Stimulated activated naive CD8-positive, alpha-beta T cell treated with anti-CD3 and anti-CD28 coated beads, Interleukin-15, amount 100 ng/mL, for 72 hours (primary cell): ENCODE measurements at regions not wholly inside any gene's neighbourhood (a gene's known extent, or its start where the extent isn't known, plus 50 kb on each side); places are given as distances from the start of the nearest gene placed in this dataset.
"Not testable (repeated sequence)": the region's sequence is repeated elsewhere in the genome, so short reads cannot be mapped to it uniquely, and the experiment has no call there.

Source experiments
- ATAC-seq: fragments of 150-1000 bp; cut with Tn5 transposase; 2 replicates; pipeline ENCODE4 v1.10.0; 2021; ENCODE audit warnings: mild to moderate bottlenecking, moderate library complexity
- DNase-seq, 2 donors: peaks; one replicate each; pipeline ENCODE4 v3.0.0; 2021 to 2022
- H3K27ac Mint-ChIP-seq, 2 donors: one replicate each; pipeline ENCODE4 v1.8.0; 2022; ENCODE audit warnings: mild to moderate bottlenecking in 2 of 2, mixed read lengths in 2 of 2, moderate library complexity in 2 of 2
- H3K27me3 Mint-ChIP-seq: one replicate; pipeline ENCODE4 v1.8.0; 2022; ENCODE audit warnings: mixed read lengths
- H3K4me1 Mint-ChIP-seq: one replicate; pipeline ENCODE4 v1.8.0; 2022; ENCODE audit warnings: mild to moderate bottlenecking, mixed read lengths
- H3K4me3 Mint-ChIP-seq, 2 donors: one replicate each; pipeline ENCODE4 v1.8.0; 2022; ENCODE audit warnings: mild to moderate bottlenecking in 2 of 2, mixed read lengths in 2 of 2, moderate library complexity in 1 of 2
- H3K9me3 Mint-ChIP-seq, 2 donors: one replicate each; pipeline ENCODE4 v1.8.0; 2022; ENCODE audit warnings: mixed read lengths in 2 of 2

DNA sequence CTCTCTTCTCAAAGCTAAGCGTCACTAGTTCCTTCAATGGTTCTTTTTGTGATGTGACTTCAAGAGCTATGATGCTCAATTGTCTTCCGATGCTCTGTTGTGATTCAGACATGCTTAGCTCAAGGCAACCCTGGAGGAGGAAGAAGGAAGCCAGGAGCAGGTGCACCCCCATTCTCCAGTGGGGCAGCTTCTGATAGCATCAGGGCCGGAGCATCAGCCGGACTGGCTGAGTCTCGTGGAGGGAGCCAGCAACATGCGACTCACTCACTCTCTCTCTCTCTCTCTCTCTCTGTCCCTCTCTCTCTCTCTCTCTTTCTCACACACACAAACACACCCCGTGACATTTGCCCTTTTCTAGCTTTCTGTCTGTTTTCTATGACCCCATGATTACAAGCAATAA, 140.2 kb downstream of the HSD17B3 start:
- H3K27me3 Mint-ChIP-seq: peaks cover 46% of the 10 kb centered on the region
- H3K4me1 Mint-ChIP-seq: peaks cover 29% of the 10 kb centered on the region
- no peak overlapping the region for H3K4me3 Mint-ChIP-seq
- DNase-seq: no peak
- no peak for ATAC-seq
- H3K9me3 Mint-ChIP-seq: no peaks in the 10 kb centered on the region
- H3K27ac Mint-ChIP-seq: no peak overlapping the region

DNA sequence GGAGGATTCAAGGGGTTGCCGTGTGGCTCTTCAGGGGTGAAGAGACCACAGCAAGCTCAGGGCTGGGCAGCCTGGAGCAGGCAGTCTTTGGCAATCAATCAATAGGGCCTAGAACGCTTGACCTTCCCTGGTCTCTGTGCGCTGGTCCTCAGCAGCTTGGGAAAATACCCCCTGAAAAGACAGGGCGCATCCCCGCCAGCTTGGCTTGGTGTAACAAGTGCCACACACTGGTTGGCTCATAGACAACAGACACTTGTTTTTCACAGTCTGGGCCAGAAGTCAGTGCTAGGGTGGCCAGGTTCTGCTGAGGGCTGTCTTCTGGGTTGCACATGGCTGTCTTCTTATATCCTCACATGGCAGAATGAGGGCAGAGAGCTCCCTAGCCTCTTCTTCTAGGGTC, 141.1 kb downstream of the HSD17B3 start:
- no peak overlapping the region for H3K4me3 Mint-ChIP-seq
- no peak for ATAC-seq

DNA sequence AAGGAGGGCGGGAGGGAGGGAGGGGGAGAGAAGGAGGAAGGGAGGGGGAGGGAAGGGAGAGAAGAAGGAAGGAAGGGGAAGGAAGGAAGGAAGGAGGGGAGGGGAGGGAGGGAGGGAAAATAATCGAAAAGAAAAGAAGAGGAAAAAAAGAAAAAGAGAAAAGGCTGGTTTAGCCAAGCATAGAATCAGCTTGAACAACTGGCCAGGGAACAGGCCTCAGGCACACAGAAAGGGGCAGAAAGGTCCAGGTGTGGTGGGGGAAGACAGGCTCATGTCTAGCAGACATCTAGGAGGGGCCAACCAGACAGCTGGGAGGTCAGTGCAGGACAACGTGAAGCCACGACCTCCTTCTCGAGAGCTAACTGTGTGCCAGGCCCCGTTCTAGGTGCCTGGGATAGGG, 141.8 kb downstream of the HSD17B3 start:
- H3K4me1 Mint-ChIP-seq: peaks cover 37% of the 10 kb centered on the region
- no peak for DNase-seq
- no peak overlapping the region for H3K4me3 Mint-ChIP-seq
- H3K9me3 Mint-ChIP-seq: no peaks in the 10 kb centered on the region
- H3K27me3 Mint-ChIP-seq: peaks cover 61% of the 10 kb centered on the region
- H3K27ac Mint-ChIP-seq: no peak overlapping the region
- ATAC-seq: no peak

More for the DNA sequence above, 141.1 kb downstream of the HSD17B3 start:
- no peak overlapping the region for H3K27ac Mint-ChIP-seq
- no peak for DNase-seq
- H3K27me3 Mint-ChIP-seq: peaks cover 55% of the 10 kb centered on the region
- H3K4me1 Mint-ChIP-seq: peaks cover 37% of the 10 kb centered on the region
- no peaks in the 10 kb centered on the region for H3K9me3 Mint-ChIP-seq

DNA sequence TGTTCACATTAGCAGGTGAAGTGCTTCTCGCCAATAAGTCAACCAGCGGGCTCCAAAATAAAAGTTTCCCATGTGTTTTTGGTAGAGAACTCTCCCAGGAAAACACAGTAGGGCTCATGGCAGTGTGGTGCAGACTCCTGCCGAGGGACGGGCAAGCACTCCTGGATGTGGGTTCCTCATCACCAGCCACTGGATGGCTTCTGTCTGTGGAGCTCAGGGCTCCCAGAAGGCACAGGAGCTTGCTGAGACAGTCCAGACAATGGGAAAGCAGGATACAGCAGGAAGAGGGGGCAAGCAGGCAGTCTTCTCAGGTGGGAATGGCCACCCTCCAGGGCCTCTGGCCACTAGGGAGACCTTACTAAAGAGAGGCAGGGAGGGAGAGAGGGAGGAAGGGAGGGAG, 142.4 kb downstream of the HSD17B3 start:
- DNase-seq (no peak), ATAC-seq (no peak)
- Mint-ChIP-seq H3K27ac (no peak overlapping the region), H3K4me1 (peaks cover 37% of the 10 kb centered on the region), H3K27me3 (peaks cover 61% of the 10 kb centered on the region), H3K9me3 (no peaks in the 10 kb centered on the region), H3K4me3 (no peak overlapping the region)

DNA sequence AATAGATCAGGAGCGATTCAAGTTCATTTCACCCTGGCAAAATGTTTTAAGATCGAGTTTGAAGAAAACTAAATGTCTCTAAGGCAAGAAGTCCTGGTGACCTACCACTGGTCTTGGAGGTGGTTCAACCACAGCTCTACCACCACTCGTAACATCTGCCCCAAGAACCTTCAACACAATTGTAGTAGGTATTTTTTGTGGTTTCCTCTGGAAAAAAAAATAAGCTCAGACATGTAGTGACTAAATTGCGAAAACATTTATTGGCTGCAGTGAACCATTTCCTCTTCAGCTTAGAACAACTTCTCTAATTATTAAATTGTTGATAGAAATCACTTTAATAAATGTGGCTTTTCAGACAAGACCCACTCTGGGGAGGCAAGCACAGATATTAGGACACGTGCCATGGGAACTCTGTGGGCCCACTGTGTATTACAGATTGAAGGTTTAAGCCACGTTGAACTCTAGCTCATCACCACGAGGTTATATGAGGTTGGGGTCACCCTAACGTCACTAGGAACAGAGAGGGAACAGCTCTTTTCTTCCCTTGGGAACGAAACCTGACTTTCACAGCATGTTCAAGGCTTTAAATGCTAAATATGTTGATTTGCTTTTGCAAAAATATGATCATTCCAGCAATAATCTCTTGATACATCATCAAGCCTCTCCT, 142.9 kb downstream of the HSD17B3 start:
- Mint-ChIP-seq H3K4me1 (peaks cover 37% of the 10 kb centered on the region), H3K9me3 (no peaks in the 10 kb centered on the region), H3K27me3 (peaks cover 64% of the 10 kb centered on the region), H3K27ac (peak overlapping the region in 1 of 2 donors; percentile 20), H3K4me3 (no peak overlapping the region)
- ATAC-seq (peak; percentile 61), DNase-seq (no peak)

DNA sequence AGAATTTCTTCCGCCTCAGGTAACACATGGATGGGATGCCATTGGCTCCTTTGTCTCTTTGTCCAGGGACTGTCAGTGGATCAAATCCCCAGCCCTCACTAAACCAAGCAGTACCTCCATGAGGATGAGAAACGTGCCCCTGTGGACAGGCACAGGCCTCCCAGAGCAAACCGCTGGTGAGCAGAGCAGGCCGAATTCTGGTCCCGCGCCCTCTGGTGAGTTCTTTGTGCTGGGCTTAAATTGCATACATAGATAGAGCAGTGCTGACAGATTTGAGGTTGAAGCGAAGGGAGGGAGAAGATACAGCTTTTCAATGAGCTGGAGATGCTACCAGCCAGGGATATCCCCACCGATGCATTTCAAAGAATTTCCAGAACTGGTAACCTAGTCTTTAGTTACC, 143.8 kb downstream of the HSD17B3 start:
- H3K9me3 Mint-ChIP-seq: no peaks in the 10 kb centered on the region

DNA sequence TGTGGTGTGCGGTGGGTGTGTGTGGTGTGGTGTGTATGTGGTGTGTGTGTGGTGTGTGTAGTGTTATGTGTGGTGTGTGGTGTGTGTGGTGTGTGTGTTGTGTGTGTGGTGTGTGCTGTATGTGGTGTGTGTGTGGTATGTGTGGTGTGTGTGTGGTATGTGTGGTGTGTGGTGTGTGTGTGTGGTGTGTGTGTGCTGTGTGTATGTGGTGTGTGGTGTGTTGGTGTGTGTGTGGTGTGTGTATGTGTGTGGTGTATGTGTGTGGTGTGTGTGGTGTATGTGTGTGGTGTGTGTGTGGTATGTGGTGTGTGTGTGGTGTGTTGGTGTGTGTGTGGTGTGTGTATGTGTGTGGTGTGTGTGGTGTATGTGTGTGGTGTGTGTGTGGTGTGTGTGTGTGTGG, 144.3 kb downstream of the HSD17B3 start:
- Mint-ChIP-seq H3K4me1 (peaks cover 42% of the 10 kb centered on the region), H3K27ac (no peak overlapping the region), H3K27me3 (peaks cover 67% of the 10 kb centered on the region), H3K9me3 (no peaks in the 10 kb centered on the region), H3K4me3 (no peak overlapping the region)
- ATAC-seq: no peak
- no peak for DNase-seq

More for the DNA sequence above, 143.8 kb downstream of the HSD17B3 start:
- DNase-seq (no peak), ATAC-seq (no peak)
- Mint-ChIP-seq H3K27me3 (peaks cover 67% of the 10 kb centered on the region), H3K4me1 (peaks cover 37% of the 10 kb centered on the region), H3K27ac (peak overlapping the region in 1 of 2 donors; percentile 83), H3K4me3 (no peak overlapping the region)

DNA sequence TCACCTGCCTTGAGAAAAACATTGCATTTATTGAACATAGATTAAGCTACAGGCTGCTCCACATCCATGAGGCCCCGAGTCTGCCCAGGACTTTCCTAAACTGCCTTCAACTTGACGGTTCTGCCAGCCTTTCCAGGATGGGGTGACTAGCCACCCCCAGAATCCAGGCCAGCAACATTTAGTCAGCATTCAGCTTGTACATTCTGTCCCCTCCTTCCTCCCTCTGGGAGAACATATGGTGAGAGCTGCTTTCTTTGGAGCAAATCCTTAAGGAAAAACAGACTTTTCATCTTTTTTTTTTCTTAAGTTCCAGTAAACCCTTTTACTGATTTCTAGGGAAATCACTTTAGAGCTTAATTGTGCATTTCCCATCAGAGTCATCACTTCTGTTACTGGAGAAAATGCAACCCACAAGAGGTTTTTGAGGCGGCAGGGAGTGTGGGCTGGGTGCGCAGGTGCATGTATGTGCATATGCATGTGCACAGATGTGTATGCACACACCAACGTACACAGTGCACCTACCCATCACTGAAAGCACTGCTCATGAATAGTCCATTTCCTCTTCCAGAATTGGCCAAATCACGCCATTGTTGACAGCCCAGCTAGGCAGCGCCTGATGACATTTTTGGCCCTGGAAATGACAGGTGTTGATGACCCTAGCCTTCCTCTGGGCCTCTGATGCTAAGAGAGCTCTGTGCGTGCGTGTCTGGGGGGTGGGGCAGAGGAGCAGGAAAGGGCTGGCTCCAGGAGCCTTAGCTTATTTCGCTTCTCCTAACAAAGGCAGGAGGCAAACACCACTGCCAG, 145.6 kb downstream of the HSD17B3 start:
- Mint-ChIP-seq H3K4me1 (peaks cover 50% of the 10 kb centered on the region), H3K9me3 (no peaks in the 10 kb centered on the region), H3K27me3 (peaks cover 54% of the 10 kb centered on the region), H3K4me3 (no peak overlapping the region), H3K27ac (no peak overlapping the region)
- ATAC-seq: no peak
- no peak for DNase-seq

DNA sequence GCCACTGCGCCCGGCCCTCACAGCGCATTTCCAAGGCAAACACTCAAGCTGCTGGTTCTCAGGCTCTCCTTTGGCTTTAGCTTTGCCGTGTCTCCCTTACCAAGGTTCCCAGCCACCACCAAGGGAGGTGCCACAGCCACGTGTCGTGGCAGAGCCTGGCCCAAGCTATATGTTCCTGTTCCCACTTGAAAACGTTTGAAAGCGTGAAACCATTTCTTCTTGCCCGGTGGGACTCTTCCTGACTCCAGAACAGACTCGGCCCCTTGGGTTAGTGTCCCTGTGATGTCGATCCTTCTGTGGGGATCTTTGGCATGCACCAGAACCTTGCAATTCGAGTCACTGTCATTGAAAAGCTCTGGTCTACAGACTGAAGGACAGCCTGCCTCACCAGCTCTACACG, 147.9 kb downstream of the HSD17B3 start:
- Mint-ChIP-seq H3K9me3 (no peaks in the 10 kb centered on the region), H3K27me3 (peaks cover 43% of the 10 kb centered on the region), H3K4me1 (peaks cover 62% of the 10 kb centered on the region), H3K27ac (no peak overlapping the region), H3K4me3 (no peak overlapping the region)
- ATAC-seq (no peak), DNase-seq (no peak)

DNA sequence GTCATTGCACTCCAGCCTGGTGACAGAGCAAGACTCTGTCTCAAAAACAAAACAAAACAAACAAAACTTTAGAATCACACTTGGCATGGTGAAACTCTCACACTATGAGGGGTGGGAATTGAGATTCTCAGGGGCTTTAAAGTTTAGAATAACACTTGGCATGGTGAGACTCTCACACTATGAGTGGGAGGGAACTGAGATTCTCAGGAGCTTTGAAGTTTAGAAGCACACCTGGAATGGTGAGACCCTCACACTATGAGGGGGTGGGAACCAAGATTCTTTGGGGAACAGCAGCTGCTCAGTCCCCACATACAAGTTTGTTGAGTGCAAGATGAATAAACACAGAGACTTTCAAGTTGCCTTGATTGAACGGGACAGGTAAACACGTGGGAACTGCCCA, 149.4 kb downstream of the HSD17B3 start:
- Mint-ChIP-seq H3K4me1 (peaks cover 47% of the 10 kb centered on the region), H3K9me3 (no peaks in the 10 kb centered on the region), H3K27me3 (peaks cover 38% of the 10 kb centered on the region), H3K27ac (no peak overlapping the region), H3K4me3 (no peak overlapping the region)
- DNase-seq: no peak
- no peak for ATAC-seq

DNA sequence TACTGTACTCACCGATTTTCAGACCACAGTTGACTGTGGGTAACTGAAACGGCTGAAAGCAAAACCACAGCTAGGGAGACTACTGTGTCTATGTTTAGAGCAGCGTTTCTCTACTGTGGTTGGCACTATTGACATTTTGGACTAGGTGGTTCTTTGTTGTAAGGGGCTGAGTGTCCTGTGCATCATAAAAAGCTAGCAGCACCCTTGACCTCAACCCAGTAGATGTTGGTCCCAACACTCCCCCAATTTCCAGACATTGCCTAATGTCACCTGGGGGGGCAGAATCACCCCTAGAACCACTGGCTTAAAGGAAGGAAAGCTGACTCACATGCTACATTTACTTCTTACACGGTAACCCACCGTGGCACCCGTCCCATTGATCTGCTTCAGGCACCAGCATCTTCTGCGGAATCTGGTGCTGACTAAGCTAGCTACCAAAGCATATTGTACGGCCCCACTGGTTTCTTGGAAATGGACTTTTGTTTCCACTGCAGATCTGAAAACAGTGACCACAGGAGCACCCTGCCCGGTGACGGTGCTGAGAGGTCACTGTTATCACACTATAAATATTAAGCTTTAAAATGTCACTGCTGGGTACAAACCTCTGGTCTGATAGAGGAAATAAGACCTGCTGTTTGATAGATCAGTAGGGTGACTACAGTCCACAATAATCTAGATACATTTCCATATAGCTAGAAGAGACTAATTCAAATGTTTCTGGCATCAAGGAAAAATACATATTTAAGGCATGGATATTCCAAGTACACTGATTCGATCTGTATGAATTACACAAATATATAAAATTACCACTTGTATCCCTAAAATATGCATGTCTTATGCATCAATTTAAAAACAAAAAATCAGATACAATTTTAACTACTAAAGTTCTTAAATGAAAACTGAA, 151.4 kb downstream of the HSD17B3 start:
- Mint-ChIP-seq H3K27me3 (peaks cover 36% of the 10 kb centered on the region), H3K4me1 (peaks cover 44% of the 10 kb centered on the region), H3K27ac (peak overlapping the region in 1 of 2 donors; percentile 74), H3K4me3 (peak overlapping the region; percentile 34 to 51), H3K9me3 (no peaks in the 10 kb centered on the region)
- ATAC-seq: peak; percentile 96
- peak; percentile 61 to 85 for DNase-seq

DNA sequence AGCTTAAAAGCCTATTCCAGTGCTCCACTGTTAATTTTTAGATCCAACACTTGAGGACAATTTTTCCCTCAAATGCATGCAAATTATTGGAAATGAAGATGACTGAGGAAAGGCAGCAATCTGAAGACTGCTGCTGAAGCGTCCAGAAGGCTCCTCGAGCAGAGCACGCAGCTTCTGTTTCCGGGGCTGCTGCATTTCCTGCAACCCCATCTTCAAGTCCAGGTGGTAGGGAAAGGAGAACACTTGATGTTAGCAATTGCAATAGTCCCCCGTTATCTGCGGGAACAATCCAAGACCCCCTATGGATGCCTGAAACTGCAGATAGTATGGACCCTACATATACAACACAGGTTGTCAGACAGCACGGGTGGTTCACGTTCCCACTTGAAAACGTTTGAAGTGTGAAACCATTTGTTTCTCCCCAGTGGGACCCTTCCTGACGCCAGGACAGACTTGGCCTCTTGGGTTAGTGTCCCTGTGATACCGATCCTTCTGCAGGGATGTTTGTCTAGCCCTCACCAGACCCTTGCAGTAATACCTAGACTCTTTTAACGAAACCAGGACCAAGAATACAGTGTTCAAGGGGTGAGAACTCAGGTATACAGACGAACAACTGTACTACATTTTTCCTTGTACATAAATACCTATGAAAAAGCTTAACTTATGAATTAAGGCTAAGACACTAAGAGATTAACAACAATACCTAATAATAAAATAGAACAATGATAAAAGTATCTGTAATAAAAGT, 152.3 kb downstream of the HSD17B3 start:
- peak in 1 of 2 donors; percentile 3 for DNase-seq
- ATAC-seq: peak; percentile 16
- peaks cover 44% of the 10 kb centered on the region for H3K4me1 Mint-ChIP-seq
- H3K4me3 Mint-ChIP-seq: peak overlapping the region; percentile 24 to 51
- no peaks in the 10 kb centered on the region for H3K9me3 Mint-ChIP-seq
- H3K27ac Mint-ChIP-seq: peak overlapping the region in 1 of 2 donors; percentile 40
- peaks cover 37% of the 10 kb centered on the region for H3K27me3 Mint-ChIP-seq

DNA sequence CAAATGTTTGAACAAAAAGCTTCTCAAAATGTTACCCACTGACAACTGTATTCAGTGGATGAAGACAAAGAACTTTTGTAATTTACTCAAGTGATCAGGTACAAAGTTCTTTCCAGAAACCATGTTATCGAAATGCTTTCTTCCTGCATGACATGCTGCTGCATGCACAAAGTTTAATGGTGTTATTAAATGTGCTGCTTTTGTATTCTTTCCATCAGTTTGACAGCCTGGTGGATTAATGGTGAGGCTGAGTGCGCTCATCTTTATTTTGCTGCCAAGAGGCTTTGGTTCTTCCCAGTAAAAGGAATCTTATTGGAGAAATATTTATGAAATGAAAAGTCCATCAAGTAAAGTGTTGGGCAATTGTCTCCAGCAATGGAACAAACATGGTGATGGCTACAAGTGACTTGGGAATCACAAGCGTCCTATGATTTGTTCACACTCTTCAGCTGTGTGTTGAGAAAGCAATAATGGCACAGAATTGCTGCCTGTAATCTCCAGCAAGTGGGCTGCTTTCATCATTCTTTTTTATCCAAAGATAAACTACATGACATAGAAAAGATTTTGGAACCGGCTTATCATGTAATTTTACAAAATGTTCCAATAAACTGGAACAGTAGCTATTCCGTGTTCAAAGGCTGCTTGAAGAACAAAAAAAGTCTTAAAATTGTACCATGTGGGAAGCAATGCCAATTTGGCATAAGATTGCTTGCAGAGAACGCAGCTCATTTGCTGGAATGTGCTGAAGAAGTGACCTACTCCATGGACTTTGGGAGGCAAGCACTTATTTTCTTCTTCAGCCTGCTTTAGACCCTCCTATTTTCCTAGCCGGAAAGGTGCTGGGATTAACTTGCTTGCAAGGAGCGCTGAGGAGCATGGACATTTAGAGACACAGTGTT, 153.1 kb downstream of the HSD17B3 start:
- no peaks in the 10 kb centered on the region for H3K9me3 Mint-ChIP-seq
- H3K4me3 Mint-ChIP-seq: no peak overlapping the region
- ATAC-seq (no peak), DNase-seq (no peak)
- H3K27me3 Mint-ChIP-seq: peaks cover 41% of the 10 kb centered on the region
- no peak overlapping the region for H3K27ac Mint-ChIP-seq
- H3K4me1 Mint-ChIP-seq: peaks cover 44% of the 10 kb centered on the region

DNA sequence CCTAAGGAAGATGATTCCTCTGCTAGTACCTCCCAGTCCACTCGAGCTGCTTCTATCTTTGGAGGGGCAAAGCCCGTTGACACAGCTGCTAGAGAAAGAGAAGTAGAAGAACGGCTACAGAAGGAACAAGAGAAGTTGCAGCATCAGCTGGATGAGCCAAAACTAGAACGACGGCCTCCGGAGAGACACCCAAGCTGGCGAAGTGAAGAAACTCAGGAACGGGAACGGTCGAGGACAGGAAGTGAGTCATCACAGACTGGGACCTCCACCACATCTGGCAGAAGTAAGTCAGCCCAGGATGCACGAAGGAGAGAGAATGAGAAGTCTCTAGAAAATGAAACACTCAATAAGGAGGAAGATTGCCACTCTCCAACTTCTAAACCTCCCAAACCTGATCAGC, 154.9 kb downstream of the HSD17B3 start:
- ATAC-seq, H3K27ac Mint-ChIP-seq, DNase-seq, H3K9me3 Mint-ChIP-seq: not testable (repeated sequence)
- Mint-ChIP-seq H3K4me1 (peaks cover 33% of the 10 kb centered on the region), H3K27me3 (peaks cover 40% of the 10 kb centered on the region), H3K4me3 (peak overlapping the region; percentile 32 to 50)
